22Rv1 (cell line): ENCODE measurements at regions not wholly inside any gene's neighbourhood (a gene's known extent, or its start where the extent isn't known, plus 50 kb on each side); places are given as distances from the start of the nearest gene placed in this dataset.

Experiments used
- ZFX ChIP-seq: fragments of 450-650 bp; IDR thresholded peaks from 2 replicates; pipeline ENCODE4 v1.6.1; 2017; ENCODE audit warnings: antibody characterized with exemption, borderline replicate concordance
- TF ChIP-seq, protein P1 (sequence below): fragments of 450-650 bp; IDR thresholded peaks from 2 replicates; pipeline ENCODE4 v1.5.1; 2017; ENCODE audit warnings: mild to moderate bottlenecking

DNA sequence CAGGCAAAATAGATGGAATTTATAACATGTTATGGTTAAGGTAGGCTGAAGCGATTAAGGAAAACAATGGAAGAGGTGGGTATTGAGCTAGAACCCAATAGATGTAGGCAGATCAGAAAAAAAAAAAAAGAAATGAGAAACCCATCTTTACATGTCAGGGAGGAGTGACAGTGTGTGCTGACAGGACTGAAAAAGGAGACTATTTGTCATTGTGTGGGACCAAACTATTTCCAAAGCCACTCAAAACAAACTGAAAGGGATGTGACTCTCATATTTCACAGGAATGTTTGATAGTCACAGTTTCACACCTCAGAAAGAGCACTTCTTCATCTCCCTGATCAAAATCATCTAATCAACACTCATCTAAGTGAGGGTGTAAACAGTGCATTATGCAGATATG is 122.3 kb upstream of the KIF2A start:
- TF ChIP-seq, protein P1, sequence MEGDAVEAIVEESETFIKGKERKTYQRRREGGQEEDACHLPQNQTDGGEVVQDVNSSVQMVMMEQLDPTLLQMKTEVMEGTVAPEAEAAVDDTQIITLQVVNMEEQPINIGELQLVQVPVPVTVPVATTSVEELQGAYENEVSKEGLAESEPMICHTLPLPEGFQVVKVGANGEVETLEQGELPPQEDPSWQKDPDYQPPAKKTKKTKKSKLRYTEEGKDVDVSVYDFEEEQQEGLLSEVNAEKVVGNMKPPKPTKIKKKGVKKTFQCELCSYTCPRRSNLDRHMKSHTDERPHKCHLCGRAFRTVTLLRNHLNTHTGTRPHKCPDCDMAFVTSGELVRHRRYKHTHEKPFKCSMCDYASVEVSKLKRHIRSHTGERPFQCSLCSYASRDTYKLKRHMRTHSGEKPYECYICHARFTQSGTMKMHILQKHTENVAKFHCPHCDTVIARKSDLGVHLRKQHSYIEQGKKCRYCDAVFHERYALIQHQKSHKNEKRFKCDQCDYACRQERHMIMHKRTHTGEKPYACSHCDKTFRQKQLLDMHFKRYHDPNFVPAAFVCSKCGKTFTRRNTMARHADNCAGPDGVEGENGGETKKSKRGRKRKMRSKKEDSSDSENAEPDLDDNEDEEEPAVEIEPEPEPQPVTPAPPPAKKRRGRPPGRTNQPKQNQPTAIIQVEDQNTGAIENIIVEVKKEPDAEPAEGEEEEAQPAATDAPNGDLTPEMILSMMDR = no peak
- no peak for TF ChIP-seq ZFX
